Keratinocyte (primary cell): ENCODE measurements at regions not wholly inside any gene's neighbourhood (a gene's known extent, or its start where the extent isn't known, plus 50 kb on each side); places are given as distances from the start of the nearest gene placed in this dataset.

ENCODE experiments used
- EZH2 ChIP-seq: IDR thresholded peaks from one replicate; pipeline ENCODE4 v1.6.1; 2012; ENCODE audit warnings: inconsistent platforms, mild to moderate bottlenecking, low read length, moderate library complexity
- TF ChIP-seq, protein P1 (sequence below), 3 experiments: IDR thresholded peaks in 1 of 3; conservative IDR thresholded peaks in 1 of 3; optimal IDR thresholded peaks in 1 of 3; 2 replicates in 2 of 3; 3 replicates in 1 of 3; pipeline versions ENCODE3 to v1.5.1; 2011; ENCODE audit warnings: low read length in 3 of 3, mild to moderate bottlenecking in 3 of 3, moderate library complexity in 2 of 3, control low read depth in 1 of 3, inconsistent platforms in 1 of 3; ENCODE audit not compliant: insufficient read depth in 2 of 3; ENCODE audit errors: extremely low read depth in 1 of 3

GRCh38 chr5:89447027-89447426 lies 564.0 kb upstream of the MEF2C start:
- TF ChIP-seq, protein P1, sequence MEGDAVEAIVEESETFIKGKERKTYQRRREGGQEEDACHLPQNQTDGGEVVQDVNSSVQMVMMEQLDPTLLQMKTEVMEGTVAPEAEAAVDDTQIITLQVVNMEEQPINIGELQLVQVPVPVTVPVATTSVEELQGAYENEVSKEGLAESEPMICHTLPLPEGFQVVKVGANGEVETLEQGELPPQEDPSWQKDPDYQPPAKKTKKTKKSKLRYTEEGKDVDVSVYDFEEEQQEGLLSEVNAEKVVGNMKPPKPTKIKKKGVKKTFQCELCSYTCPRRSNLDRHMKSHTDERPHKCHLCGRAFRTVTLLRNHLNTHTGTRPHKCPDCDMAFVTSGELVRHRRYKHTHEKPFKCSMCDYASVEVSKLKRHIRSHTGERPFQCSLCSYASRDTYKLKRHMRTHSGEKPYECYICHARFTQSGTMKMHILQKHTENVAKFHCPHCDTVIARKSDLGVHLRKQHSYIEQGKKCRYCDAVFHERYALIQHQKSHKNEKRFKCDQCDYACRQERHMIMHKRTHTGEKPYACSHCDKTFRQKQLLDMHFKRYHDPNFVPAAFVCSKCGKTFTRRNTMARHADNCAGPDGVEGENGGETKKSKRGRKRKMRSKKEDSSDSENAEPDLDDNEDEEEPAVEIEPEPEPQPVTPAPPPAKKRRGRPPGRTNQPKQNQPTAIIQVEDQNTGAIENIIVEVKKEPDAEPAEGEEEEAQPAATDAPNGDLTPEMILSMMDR (optimal IDR thresholded peaks at IDR 0.05 in 1 of 3, IDR thresholded peaks at IDR 0.05 in 1 of 3, conservative IDR thresholded peaks at IDR 0.05 in 1 of 3; ENCODE audit: extremely low read depth in 1 of 3, insufficient read depth in 2 of 3, low read length in 3 of 3) = no peak
- no peak for TF ChIP-seq EZH2
